Keratinocyte (primary cell): ENCODE measurements at regions not wholly inside any gene's neighbourhood (a gene's known extent, or its start where the extent isn't known, plus 50 kb on each side); places are given as distances from the start of the nearest gene placed in this dataset.

Source experiments
- DNase-seq: peaks from one replicate; pipeline ENCODE4 v3.0.0-alpha.2; 2011; ENCODE audit warnings: low read depth, missing footprints, low spot score
- FAIRE-seq: peaks from 2 replicates; lab custom pipeline; 2011; peaks lifted over from hg19 to GRCh38; lab: Jason Lieb, UNC
- H2AFZ ChIP-seq: 2 replicates; pipeline ENCODE4 v1.6.0; 2012; ENCODE audit warnings: low read length, control low read depth, inconsistent platforms; ENCODE audit not compliant: control insufficient read depth
- H3K27ac ChIP-seq: 2 replicates; pipeline ENCODE4 v1.5.1; 2011; ENCODE audit warnings: low read length; ENCODE audit not compliant: control insufficient read depth, insufficient read depth
- H3K27me3 ChIP-seq: 3 replicates; pipeline ENCODE4 v1.6.0; 2011; ENCODE audit warnings: low read length; ENCODE audit not compliant: control insufficient read depth, insufficient read depth; ENCODE audit errors: extremely low read depth
- H3K36me3 ChIP-seq, 2 experiments: 2 replicates in 1 of 2; 3 replicates in 1 of 2; pipeline ENCODE4 v1.5.1; 2011; ENCODE audit warnings: low read length in 2 of 2, mild to moderate bottlenecking in 1 of 2; ENCODE audit not compliant: control insufficient read depth in 2 of 2, insufficient read depth in 2 of 2; ENCODE audit errors: extremely low read depth in 1 of 2
- H3K4me1 ChIP-seq: 3 replicates; pipeline ENCODE4 v1.5.1; 2011; ENCODE audit warnings: low read length; ENCODE audit not compliant: control insufficient read depth, insufficient read depth; ENCODE audit errors: extremely low read depth
- H3K4me2 ChIP-seq: 3 replicates; pipeline ENCODE4 v1.6.0; 2011; ENCODE audit warnings: low read depth, low read length; ENCODE audit not compliant: control insufficient read depth, insufficient read depth; ENCODE audit errors: extremely low read depth
- H3K4me3 ChIP-seq, 3 experiments: fragments of 200-600 bp in 1 of 3; sonication (generic) in 1 of 3; 2 replicates in 2 of 3; 3 replicates in 1 of 3; pipeline ENCODE4 v1.5.1; 2011 to 2016; ENCODE audit warnings: low read length in 3 of 3, mild to moderate bottlenecking in 3 of 3, control low read depth in 2 of 3, inconsistent platforms in 1 of 3, low read depth in 1 of 3, mixed read lengths in 1 of 3, mixed run types in 1 of 3, moderate library complexity in 1 of 3; ENCODE audit not compliant: control insufficient read depth in 2 of 3, insufficient read depth in 2 of 3; ENCODE audit errors: extremely low read depth in 1 of 3
- H3K79me2 ChIP-seq: 2 replicates; pipeline ENCODE4 v1.6.0; 2012; ENCODE audit warnings: low read length; ENCODE audit not compliant: control insufficient read depth, insufficient read depth
- H3K9ac ChIP-seq: 3 replicates; pipeline ENCODE4 v1.6.0; 2011; ENCODE audit warnings: low read length; ENCODE audit not compliant: control insufficient read depth, insufficient read depth; ENCODE audit errors: extremely low read depth
- H3K9me1 ChIP-seq: 3 replicates; pipeline ENCODE4 v1.6.0; 2011; ENCODE audit warnings: low read length; ENCODE audit not compliant: control insufficient read depth, insufficient read depth; ENCODE audit errors: extremely low read depth
- H3K9me3 ChIP-seq: 2 replicates; pipeline ENCODE4 v1.5.1; 2012; ENCODE audit warnings: low read depth, low read length; ENCODE audit not compliant: control insufficient read depth
- H4K20me1 ChIP-seq: 3 replicates; pipeline ENCODE4 v1.6.0; 2011; ENCODE audit warnings: low read length; ENCODE audit not compliant: control insufficient read depth, insufficient read depth; ENCODE audit errors: extremely low read depth
- CTCF ChIP-seq, 3 experiments: IDR thresholded peaks in 1 of 3; conservative IDR thresholded peaks in 1 of 3; optimal IDR thresholded peaks in 1 of 3; 2 replicates in 2 of 3; 3 replicates in 1 of 3; pipeline versions ENCODE3 to v1.5.1; 2011; ENCODE audit warnings: low read length in 3 of 3, mild to moderate bottlenecking in 3 of 3, moderate library complexity in 2 of 3, control low read depth in 1 of 3, inconsistent platforms in 1 of 3; ENCODE audit not compliant: insufficient read depth in 2 of 3; ENCODE audit errors: extremely low read depth in 1 of 3
- EZH2 ChIP-seq: IDR thresholded peaks from one replicate; pipeline ENCODE4 v1.6.1; 2012; ENCODE audit warnings: inconsistent platforms, mild to moderate bottlenecking, low read length, moderate library complexity
- dilution Hi-C: fragments of 300-500 bp; cut with MboI; formaldehyde crosslinking; loops from one replicate; pipeline ENCODE4 v1.7.0; 2020; ENCODE audit warnings: low sequenced_read_pairs; ENCODE audit not compliant: extremely low pct_ligation_motif_present

- H3K27ac ChIP-seq, result no peak overlapping the region
Observed at GRCh38 chr1:209527993-209528717, 55.4 kb upstream of the CAMK1G start.

GRCh38 chr1:209529233-209529632 lies 54.3 kb upstream of the CAMK1G start:
- Histone ChIP-seq H3K9me3 (no peaks in the 10 kb centered on the region), H3K9ac (no peak overlapping the region), H3K9me1 (no peaks in the 10 kb centered on the region), H2AFZ (no peak overlapping the region), H3K4me1 (peaks cover 9% of the 10 kb centered on the region), H3K36me3 (no peaks in the 10 kb centered on the region), H3K4me2 (no peak overlapping the region), H4K20me1 (no peaks in the 10 kb centered on the region), H3K4me3 (no peak overlapping the region), H3K27ac (no peak overlapping the region), H3K79me2 (no peaks in the 10 kb centered on the region), H3K27me3 (no peaks in the 10 kb centered on the region)
- dilution Hi-C loops, result no loop called here
- DNase-seq (no peak), FAIRE-seq (peak; percentile 52)
- TF ChIP-seq CTCF (optimal IDR thresholded peaks at IDR 0.05 in 1 of 3, IDR thresholded peaks at IDR 0.05 in 1 of 3, conservative IDR thresholded peaks at IDR 0.05 in 1 of 3; ENCODE audit: extremely low read depth in 1 of 3, insufficient read depth in 2 of 3, low read length in 3 of 3) (no peak), EZH2 (no peak)

More at GRCh38 chr1:209527993-209528717, 55.4 kb upstream of the CAMK1G start:
- H4K20me1 ChIP-seq, result no peaks in the 10 kb centered on the region
- dilution Hi-C loops, result no loop called here
- no peaks in the 10 kb centered on the region for H3K27me3 ChIP-seq
- FAIRE-seq, result peak; percentile 75
- H3K79me2 ChIP-seq, result no peaks in the 10 kb centered on the region
- DNase-seq, result no peak
- H3K9me1 ChIP-seq, result no peaks in the 10 kb centered on the region
- H3K36me3 ChIP-seq, result no peaks in the 10 kb centered on the region
- H3K9me3 ChIP-seq, result no peaks in the 10 kb centered on the region
- TF ChIP-seq CTCF (optimal IDR thresholded peaks at IDR 0.05 in 1 of 3, IDR thresholded peaks at IDR 0.05 in 1 of 3, conservative IDR thresholded peaks at IDR 0.05 in 1 of 3; ENCODE audit: extremely low read depth in 1 of 3, insufficient read depth in 2 of 3, low read length in 3 of 3) (no peak), EZH2 (no peak)
- H2AFZ ChIP-seq, result no peak overlapping the region
- H3K4me2 ChIP-seq, result peak overlapping the region; percentile 18
- H3K4me3 ChIP-seq, result no peak overlapping the region
- H3K9ac ChIP-seq, result no peak overlapping the region
- peaks cover 9% of the 10 kb centered on the region for H3K4me1 ChIP-seq
